ENCODE measurements at regions not wholly inside any gene's neighbourhood (a gene's known extent, or its start where the extent isn't known, plus 50 kb on each side); places are given as distances from the start of the nearest gene placed in this dataset.

- TF ChIP-seq PRDM2 (tag by site-specific recombination; IDR thresholded peaks at IDR 0.05; ENCODE audit: borderline replicate concordance), result no peak
- TF ChIP-seq CTCF (tag by site-specific recombination; IDR thresholded peaks at IDR 0.05), result no peak
- no peak for TF ChIP-seq ZNF302 (tag by site-specific recombination; IDR thresholded peaks at IDR 0.05; ENCODE audit: low read depth)
- TF ChIP-seq WT1 (tag by site-specific recombination; IDR thresholded peaks at IDR 0.05), result no peak
- no peak for TF ChIP-seq ZNF610 (tag by site-specific recombination; IDR thresholded peaks at IDR 0.05; ENCODE audit: borderline replicate concordance)
- TF ChIP-seq ZNF660 (tag by site-specific recombination; IDR thresholded peaks at IDR 0.05), result no peak
- TF ChIP-seq PRDM4 (tag by site-specific recombination; IDR thresholded peaks at IDR 0.05), result no peak
- no peak for TF ChIP-seq MEIS1 (CRISPR knock-in tag; IDR thresholded peaks at IDR 0.05; ENCODE audit: borderline replicate concordance)
- no peak for TF ChIP-seq ZBTB10 (tag by site-specific recombination; IDR thresholded peaks at IDR 0.05)
Observed at GRCh38 chr5:107085572-107085971, 585.2 kb downstream of the EFNA5 start.

Data from HEK293 (cell line).